HG02938 (cell line): ENCODE measurements at regions not wholly inside any gene's neighbourhood (a gene's known extent, or its start where the extent isn't known, plus 50 kb on each side); places are given as distances from the start of the nearest gene placed in this dataset.
"Not testable (repeated sequence)": the region's sequence is repeated elsewhere in the genome, so short reads cannot be mapped to it uniquely, and the experiment has no call there.

Experiments
- ATAC-seq: cut with Tn5 transposase; IDR thresholded peaks from one replicate; pipeline ENCODE4 v1.9.1; 2021; ENCODE audit warnings: mild to moderate bottlenecking, moderate library complexity; ENCODE audit not compliant: unreplicated experiment

DNA sequence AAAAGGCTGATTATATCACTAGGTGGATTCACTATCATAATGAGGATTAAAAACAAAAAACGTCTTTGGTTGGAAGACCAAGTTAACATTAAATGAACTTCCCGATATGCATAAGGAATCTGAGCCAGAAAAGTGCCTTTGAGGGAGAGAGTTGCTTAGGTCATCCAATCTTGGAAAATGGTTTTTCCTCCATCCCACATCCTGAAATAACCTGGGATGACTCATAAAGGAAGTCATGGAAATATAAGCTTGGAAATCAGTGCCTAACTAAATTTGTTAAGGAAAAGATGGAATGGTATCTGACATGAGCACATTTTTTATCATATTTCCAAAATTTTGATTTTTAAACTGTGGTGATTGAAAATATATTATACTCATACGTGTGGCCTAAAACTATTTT lies 66.0 kb downstream of the KBTBD8 start:
- ATAC-seq = no peak

DNA sequence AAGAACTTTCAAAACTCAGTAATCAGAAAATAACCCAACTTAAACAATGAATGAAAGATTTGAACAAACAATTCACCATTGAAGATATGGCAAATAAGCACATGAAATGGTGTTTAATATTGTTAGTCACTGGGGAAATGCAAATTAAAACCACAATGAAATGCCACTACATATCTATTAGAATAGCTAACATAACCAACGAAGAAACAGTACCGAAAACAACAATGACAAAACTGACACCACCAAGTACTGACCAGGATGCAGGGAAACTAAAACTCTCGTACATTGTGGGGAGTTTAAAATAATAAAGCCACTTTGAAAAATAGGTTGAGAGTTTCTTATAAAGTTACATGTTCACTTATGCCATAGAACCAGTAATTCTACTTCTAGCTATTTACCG lies 69.1 kb downstream of the KBTBD8 start:
- peak; percentile 97 for ATAC-seq

DNA sequence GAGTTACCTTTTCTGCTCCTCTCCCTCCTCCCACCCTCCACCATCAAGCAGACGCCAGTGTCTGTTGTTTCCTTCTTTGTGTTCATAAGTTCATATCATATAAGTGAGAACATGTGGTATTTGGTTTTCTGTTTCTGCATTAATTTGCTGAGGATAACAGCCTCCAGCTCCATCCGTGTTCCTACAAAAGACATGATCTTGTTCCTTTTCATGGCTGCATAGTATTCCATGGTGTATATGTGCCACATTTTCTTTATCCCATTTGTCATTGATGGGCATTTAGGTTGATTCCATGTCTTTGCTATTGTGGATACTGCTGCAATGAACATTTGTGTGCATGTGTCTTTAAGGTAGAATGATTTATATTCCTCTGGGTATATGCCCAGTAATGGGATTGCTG lies 74.5 kb downstream of the KBTBD8 start:
- ATAC-seq = not testable (repeated sequence)

DNA sequence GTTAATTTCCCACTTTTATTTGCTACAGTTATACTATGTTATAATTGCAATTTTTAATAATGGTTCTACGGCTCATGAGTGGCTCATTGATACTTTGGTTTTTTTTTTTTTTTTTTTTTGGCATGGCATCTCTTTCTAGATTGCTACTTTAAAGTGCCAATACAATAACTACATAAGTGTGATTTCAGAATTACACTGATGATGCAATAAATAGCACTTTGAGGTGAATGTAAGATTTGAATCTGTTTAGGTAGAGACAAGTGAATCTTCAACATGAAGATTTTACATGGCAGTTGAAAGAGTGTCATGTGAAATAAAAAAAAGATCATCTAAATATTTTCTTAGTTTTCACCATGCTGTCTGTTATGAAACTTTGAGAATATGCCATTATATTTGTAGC lies 75.7 kb downstream of the KBTBD8 start:
- ATAC-seq = no peak

DNA sequence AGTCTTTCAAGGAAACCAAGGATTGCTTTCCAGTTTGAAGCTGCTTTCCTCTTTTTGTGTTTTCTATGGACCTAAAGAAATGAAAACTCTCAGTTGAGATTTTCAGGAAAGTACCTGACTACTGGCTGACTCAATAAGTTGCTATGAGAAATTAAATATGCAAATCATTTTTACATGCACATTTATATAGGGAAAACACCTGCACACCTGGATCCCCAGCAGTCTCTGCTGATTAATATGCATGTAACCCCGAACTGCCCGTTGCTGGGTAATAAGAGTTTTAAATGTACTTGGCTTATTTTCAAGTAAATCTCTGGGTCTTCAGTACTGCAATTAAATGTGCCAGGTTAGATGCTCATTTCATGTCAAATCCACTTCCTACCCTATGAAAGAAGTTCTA lies 77.2 kb downstream of the KBTBD8 start:
- no peak for ATAC-seq

DNA sequence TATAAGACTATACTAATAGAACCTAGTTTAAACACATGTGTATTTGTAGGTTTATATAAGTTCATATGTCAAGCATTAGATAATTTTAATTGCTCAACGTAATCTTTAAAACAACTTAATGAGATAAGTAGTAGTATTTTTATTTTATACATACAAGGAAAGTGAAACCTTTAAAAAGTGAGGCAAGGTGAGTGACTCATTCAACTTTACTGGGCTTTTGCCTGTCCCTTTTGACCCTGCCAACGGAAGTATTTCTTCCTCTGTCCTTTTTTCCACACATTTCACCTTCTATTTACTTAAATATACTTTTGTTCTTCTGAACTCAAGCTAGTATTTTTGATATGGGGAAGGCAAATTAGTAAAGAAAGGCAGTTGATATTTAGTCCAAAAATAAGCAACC lies 78.5 kb downstream of the KBTBD8 start:
- ATAC-seq = no peak

DNA sequence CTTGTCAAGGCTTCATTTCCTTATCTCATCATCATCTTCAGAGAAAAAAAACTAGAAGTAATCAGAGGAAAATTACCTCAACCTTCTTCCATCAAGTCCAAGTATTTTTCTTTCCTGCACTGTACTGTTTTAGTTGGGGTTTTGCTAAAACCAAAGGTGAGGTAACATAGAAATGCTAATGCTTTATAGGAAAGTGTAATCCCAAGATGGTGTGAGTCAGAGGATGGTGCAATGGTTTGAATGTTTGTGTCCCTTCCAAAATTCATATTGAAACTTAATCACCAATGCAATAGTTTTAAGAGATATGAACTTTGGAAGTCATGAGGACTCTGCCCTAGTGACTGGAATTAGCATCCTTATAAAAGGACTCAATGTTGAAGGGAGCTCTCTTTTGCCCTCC lies 79.5 kb downstream of the KBTBD8 start:
- no peak for ATAC-seq

DNA sequence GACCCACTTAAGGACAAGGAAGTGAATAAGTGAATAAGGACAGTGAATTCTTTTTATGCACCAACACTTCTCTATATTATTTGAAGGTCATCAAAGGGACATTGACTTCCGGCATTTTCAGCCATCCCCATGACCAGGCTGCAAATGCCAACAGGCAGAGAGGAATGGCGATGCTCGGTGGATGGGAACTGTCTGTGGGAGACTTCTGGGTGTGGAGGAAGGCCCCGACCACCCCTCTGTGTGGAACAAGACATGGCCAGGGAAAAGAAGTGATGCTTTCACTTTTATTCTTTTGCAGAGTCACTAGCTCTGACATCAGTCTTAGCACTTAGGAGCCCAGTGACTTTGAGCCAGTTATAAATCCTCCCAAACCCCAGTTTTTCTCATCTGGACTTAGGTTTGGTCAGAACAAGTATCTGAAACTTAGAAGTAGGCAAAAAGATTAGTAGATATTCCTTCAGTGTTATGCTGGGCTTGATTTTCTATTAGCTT lies 84.5 kb downstream of the KBTBD8 start:
- ATAC-seq = no peak

DNA sequence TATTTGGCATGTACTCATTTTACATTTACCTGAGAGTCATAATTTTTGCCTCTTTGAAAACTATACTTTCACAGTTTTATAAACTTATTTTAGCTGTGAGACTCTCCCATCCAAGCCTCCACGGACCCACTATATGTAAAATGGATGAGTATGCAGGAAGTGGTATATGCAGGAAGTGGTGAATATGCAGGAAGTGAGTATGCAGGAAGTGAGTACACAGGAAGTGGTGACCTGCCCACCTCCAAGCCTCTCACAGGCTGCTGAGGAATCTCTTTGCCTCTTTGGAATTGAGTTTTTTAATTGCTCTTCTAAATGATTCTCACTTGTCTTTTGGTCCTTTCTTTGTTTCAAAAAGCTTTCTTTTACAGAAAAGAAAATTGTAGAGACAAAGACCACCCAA lies 85.2 kb downstream of the KBTBD8 start:
- peak; percentile 51 for ATAC-seq

DNA sequence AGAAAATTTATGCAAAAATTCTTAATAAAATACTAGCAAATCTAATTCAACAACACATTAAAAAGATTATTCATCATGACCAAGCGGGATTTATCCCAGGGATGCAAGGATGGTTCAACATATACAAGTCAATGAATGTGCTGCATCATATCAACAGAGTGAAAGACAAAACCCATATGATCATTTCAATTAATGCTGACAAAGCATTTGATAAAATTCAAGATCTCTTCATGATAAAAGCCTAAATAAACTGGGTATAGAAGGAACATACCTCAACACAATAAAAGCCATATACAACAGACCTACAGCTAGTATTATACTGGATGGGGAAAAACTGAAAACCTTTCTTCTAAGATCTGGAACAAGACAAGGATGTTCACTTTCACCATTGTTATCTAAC lies 89.7 kb downstream of the KBTBD8 start:
- ATAC-seq = no peak

DNA sequence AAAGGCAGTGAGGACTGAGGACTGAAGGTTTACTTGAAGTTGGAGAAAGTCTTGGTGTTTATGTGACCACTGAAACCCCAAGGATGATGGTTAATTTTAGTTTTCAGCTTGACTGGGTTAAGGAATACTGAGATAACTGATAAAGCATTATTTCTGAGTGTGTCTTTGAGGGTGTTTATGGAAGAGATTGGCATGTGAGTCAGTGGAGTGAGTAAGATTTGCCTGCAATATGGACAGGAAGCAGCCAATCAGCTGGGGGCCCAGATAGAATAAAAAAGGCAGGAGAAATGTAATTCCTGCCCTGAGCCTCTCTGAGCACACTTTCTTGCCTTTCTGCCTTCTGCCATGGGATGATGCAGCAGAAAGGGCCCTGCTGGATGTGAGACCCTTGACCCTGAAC lies 92.4 kb downstream of the KBTBD8 start:
- ATAC-seq = no peak

DNA sequence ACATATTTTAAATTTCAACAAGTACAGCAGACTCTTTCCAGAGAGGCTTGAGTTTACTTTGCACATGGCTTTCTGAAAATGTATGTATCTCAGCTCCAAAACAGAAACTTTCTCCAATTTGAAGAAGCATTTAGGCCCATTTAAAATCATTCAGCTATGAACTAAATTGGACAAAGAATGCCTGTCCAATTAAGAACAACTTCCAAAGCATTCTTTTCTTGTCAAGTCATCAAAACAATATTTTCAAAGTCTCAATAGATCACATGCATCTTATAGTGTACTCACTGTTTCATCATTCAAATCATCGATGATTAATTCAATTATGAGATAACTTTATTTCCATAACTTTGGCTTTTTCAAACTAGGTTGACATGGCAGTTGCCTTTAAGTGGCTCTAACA lies 95.2 kb downstream of the KBTBD8 start:
- ATAC-seq = no peak

DNA sequence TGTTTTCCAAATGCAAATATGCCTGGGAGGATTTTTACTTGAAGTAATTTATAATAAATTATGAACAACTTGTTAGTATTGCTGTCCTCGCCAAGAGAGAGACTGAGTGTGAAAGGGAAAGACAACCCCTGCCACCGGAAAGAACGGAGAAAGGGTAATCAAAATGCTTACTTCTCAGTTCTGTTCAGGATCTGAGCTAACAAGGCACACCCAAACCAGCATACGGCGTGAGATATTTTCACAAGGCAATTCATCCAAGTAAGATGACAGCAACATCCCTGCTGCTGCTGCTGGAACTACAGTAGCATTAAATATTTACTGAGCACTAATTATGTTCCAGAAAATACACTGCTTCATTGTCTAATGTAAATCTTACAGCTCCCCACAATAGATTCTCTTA lies 96.1 kb downstream of the KBTBD8 start:
- no peak for ATAC-seq

DNA sequence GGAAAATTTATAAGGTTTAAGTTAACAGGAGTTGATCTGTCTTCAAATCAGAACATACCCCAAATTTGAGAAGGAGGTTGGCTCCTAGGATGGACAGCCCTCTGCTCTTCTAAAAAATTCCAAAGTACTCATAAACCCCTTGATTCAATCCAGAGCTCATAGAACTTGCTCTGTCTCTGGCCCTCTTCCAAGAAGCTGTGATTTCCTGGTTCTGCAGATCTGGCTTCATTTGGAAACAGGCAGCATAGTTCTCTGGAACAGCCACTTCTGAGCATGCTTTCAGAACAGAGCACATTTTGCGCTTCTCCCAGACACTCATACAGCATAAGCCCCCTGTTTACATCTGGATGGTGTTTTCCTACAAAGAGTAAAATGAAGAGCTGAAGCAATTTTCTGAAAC lies 96.7 kb downstream of the KBTBD8 start:
- no peak for ATAC-seq

DNA sequence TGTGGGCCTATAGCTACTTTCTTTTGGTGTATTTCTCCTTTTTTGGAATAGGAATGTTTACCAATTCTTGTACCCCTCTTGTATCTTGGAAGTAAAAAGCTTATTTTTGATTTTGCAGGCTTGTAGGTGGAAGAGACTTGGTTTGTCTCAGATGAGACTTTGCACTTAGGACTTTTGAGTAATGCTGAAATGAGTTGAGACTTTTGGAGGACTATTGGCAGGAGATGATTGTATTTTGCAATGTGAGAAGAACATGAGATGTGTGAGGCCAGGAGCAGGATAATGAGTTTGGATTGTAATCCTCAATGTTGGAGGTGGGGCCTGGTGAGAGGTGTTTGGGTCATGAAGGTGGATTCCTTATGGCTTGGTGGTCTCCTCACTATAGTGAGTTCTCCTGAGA lies 106.3 kb downstream of the KBTBD8 start:
- no peak for ATAC-seq

DNA sequence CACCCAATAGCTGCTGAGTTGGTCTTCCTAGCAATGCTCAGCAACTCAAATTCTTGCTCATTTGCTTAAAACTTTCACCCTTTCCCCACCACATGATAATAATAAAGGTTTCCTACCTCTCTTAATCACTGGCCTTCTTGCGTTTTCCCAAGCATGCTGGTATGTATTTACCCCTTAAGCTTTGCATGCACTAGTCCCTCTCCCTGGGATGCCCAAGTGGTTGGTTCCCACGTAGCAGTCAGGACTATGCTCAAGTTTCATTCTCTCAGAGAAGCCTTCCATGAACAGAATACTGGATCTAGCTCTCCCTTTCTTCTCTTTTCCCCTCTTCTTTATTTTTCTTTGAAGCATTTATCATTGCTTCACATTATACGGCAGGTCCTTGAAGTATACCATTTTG lies 108.8 kb downstream of the KBTBD8 start:
- ATAC-seq = no peak

DNA sequence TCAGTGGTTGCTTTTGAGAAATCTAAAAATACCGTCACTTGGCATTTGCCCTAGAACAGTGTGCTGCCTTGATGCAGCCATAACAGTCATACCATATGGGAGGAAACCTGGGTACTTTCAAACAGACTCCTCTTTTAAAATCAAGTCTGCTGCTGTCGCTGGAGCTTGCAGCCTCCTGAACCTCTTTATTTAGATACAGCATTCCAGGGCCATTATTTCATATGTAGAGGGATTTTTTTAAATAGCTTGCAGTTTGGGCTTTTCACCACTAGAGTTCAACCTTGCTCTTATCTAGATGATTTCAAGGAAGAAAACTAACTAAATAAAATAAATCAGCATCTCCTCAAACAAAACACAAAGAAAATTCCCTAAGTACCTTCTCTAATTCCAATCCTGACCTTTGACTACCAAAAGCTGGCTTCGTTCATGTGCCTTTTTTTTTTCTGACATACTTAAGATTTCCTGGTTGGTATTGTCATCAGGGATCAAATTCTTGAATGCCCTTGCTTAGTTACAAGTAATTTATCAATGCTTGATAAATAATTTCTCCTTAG lies 111.6 kb downstream of the KBTBD8 start:
- ATAC-seq = no peak

DNA sequence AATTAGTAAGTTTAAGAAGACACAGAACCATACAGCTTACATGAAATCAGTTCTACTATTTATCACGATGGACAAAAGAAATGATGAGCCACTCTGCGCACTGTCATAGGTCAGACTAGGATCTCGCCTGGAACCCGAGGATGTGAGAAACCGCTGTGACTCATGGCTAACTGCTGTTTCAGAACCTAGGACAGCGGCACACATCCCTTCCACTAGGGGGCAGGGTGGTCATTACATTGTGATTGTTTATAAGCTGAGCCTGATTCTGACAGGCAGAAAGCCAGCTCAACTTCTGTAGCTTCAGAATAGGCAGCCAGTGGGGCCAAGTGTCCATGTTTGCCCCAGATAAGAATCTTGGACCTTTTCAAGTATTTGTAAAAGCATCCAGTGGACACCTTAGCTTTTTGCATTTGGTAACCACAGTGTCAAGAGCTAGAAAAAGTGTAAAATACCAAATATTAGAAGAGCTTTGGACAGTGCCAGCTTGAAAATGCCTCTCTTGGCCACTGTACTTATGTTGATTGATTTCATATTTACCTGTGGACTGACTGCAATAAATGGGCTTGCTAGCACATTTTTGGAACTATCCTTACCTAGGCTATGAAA lies 115.8 kb downstream of the KBTBD8 start:
- ATAC-seq = peak; percentile 97

DNA sequence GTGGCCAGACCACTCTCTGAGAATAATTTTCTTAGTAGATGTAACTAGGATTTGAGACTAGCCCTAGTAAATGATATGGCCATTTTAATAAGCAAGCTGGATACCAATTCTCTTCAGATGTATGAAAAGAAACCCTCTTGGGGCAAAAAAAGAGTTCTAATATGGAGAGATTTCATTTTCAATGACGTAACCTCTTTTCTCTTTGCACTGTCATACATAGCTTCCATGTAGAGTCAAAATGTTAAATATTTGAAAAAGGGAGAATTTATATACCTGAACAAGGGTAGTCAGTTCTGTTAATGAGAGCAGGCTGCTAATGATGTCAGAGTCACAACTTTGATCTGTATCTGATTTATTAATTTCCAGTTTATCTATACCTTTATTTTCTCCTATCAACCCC lies 120.0 kb downstream of the KBTBD8 start:
- no peak for ATAC-seq

DNA sequence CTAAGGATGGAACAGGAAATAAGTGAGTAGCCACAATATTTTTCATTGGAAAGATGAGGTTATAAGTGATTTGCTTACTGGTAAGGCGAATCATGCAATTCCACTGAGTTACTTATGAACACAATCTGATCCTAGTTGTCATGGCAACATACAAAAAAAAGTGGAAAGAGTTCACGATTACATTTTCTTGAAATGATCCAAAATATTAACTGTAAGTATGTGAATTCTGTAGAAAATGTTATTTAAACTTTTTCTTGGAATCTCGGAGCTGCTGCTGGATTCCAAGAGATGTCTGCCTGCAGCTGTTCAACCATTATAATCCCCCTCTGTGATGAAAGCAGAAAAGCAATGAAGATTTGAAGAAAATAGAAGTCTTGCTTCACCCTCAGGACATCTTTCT lies 120.5 kb downstream of the KBTBD8 start:
- no peak for ATAC-seq

DNA sequence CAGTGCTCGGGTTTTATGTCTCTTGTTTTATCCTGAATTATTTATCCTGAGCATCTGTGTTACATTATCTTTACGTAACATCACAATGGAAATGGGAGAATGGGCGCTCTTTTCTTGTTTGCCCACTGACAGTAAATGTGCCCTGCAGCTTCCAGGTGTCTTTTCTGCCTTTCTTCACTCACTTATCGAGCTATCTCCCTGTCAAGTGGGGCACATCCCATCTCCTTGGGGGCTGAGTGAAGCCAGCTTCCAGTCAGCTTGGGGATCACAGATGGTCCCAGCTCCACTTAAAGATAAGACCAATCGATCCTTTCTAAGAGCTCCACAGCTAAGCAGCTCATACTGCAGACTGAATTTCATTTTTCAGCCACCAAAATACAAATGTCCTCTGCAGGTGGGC lies 125.8 kb downstream of the KBTBD8 start:
- ATAC-seq = no peak

DNA sequence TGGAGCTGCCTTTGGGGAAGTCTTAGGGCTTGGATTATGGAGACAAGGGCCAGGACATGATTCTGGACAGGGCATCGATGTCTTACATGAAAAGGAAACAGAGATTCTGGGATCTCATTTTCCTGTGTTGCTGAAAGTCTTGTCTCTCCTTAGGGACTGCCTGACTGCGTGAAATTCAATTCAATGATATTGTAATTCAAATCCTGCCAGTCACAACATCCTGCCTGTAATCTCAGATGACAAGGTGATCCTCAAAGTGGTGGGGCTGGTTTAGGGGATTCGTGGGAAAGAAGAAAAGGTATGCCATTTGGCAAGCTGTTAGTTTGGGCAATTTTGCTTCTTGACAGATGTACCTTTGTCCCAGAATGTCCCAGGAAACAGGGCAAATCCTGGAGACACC lies 129.1 kb downstream of the KBTBD8 start:
- no peak for ATAC-seq

DNA sequence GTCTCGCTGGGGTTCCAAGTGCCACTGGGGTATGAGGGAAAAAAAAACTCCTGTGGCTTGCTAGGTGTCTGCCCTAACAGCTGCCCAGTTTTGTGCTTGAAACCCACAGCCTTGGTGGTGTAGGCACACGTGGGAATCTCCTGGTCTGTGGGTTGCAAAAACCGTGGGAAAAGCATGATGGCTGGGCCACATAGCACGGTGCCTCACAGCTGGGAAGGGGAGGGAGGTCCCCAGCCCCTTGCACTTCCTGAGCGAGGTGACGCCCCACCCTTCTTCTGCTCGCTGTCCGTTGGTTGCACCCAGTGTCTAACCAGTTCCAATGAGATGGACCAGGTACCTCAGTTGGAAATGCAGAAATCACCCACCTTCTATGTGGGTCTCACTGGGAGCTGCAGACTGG lies 144.3 kb downstream of the KBTBD8 start:
- no peak for ATAC-seq
